ENCODE measurements at regions not wholly inside any gene's neighbourhood (a gene's known extent, or its start where the extent isn't known, plus 50 kb on each side); places are given as distances from the start of the nearest gene placed in this dataset.

DNA sequence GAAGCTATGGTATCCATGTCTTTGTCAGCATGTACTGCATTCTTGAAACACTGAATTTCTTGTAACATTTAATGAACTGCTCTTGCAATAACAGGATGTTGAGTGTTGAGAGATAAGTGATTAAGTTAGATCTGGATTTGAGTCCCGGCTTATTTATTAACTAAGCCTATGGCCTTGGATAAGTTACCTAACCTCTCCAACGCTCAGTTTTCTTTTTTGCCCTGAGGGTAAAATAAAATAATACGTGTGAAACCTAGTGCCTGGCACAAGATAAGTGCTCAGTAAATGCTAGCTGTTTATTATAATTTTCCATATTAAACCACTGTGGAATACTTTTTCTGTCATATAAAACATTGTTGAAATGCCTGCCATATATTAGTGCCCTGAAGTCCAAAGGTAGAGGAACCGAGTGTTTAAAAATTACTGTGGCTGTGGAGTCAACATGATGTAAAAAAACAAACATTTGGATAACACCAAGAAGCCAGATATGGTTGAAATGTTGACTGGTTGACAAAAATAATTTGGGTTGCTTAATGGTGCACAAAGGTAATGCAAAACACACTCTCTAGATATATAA lies 58.6 kb upstream of the ALB start:
- H3K36me3 ChIP-seq (ENCODE audit: control insufficient read depth, insufficient read depth, low read length): no peaks in the 10 kb centered on the region
- H3K9me3 ChIP-seq (ENCODE audit: control insufficient read depth, insufficient read depth, low read depth, low read length): no peaks in the 10 kb centered on the region
- CTCF ChIA-PET: no interaction called here
- no peaks in the 10 kb centered on the region for H3K27me3 ChIP-seq (ENCODE audit: control insufficient read depth, insufficient read depth, low read length)
- BruUV-seq (replicated peaks): no TSS peak
- POLR2A ChIA-PET: no interaction called here
- H3K4me1 ChIP-seq (ENCODE audit: control insufficient read depth, insufficient read depth, low read length): no peaks in the 10 kb centered on the region
- ATAC-seq (no peak), DNase-seq (ENCODE audit: low read depth, low spot score) (no peak)
- in situ Hi-C loops (cut with HindIII; ENCODE audit: low pct_unique_long_range_greater_than_20kb, low sequenced_read_pairs) (no loop called here), intact Hi-C loops (cut with micrococcal nuclease; ENCODE audit: unreplicated experiment) (loop anchor here (10.0 kb wide), 2 partner anchors 309 to 789 kb away; no protein-coding TSS in a partner anchor)
- no peak overlapping the region for H3K4me3 ChIP-seq (ENCODE audit: low read depth in 2 of 2, low read length in 2 of 2)
- H3K27ac ChIP-seq (ENCODE audit: low read length): no peak overlapping the region
- no peak for TF ChIP-seq SIN3A (IDR thresholded peaks at IDR 0.05; ENCODE audit: borderline replicate concordance, insufficient read depth, low read depth, low read length)
- no peak for TF ChIP-seq REST (IDR thresholded peaks at IDR 0.05; ENCODE audit: insufficient read depth in 1 of 2, low read depth in 2 of 2, low read length in 1 of 2)
- TF ChIP-seq POLR2AphosphoS5 (IDR thresholded peaks at IDR 0.05; ENCODE audit: low read depth, low read length): no peak
- TF ChIP-seq TCF7L2 (IDR thresholded peaks at IDR 0.05; ENCODE audit: low read depth, low read length): no peak

GRCh38 chr4:73344106-73344505 lies 60.0 kb upstream of the ALB start:
- Histone ChIP-seq H3K27ac (ENCODE audit: low read length) (no peak overlapping the region), H3K27me3 (ENCODE audit: control insufficient read depth, insufficient read depth, low read length) (no peaks in the 10 kb centered on the region), H3K4me1 (ENCODE audit: control insufficient read depth, insufficient read depth, low read length) (no peaks in the 10 kb centered on the region), H3K36me3 (ENCODE audit: control insufficient read depth, insufficient read depth, low read length) (no peaks in the 10 kb centered on the region), H3K4me3 (ENCODE audit: low read depth in 2 of 2, low read length in 2 of 2) (no peak overlapping the region), H3K9me3 (ENCODE audit: control insufficient read depth, insufficient read depth, low read depth, low read length) (no peaks in the 10 kb centered on the region)
- POLR2A ChIA-PET: no interaction called here
- no peak for TF ChIP-seq REST (IDR thresholded peaks at IDR 0.05; ENCODE audit: insufficient read depth in 1 of 2, low read depth in 2 of 2, low read length in 1 of 2)
- ATAC-seq: no peak
- DNase-seq (ENCODE audit: low read depth, low spot score): no peak
- CTCF ChIA-PET: no interaction called here
- no TSS peak for BruUV-seq (replicated peaks)
- in situ Hi-C loops (cut with HindIII; ENCODE audit: low pct_unique_long_range_greater_than_20kb, low sequenced_read_pairs) (no loop called here), intact Hi-C loops (cut with micrococcal nuclease; ENCODE audit: unreplicated experiment) (loop anchor here (10.0 kb wide), 2 partner anchors 311 to 791 kb away; no protein-coding TSS in a partner anchor)

DNA sequence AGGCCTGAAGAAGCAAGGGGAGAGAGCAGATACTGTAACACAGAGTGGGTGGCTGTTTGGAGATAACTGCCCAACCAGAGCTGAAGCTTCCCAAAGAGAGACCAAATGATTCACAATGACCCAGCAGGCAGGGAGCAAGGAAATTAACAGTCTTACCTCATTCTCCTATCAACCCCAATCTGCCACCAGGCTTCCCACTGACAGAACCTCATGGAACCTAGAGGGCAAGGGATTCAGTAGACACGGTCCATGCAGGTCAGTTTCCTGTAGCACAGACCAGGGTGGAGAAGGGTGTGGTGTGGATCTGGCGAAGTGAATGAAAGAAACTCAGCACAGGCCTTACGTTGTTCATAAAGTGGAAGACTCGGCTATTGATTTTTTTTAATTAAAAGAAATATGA lies 60.7 kb upstream of the ALB start:
- ChIA-PET POLR2A (no interaction called here), CTCF (no interaction called here)
- H3K36me3 ChIP-seq (ENCODE audit: control insufficient read depth, insufficient read depth, low read length): no peaks in the 10 kb centered on the region
- H3K9me3 ChIP-seq (ENCODE audit: control insufficient read depth, insufficient read depth, low read depth, low read length): no peaks in the 10 kb centered on the region
- H3K4me3 ChIP-seq (ENCODE audit: low read depth in 2 of 2, low read length in 2 of 2): no peak overlapping the region
- no peaks in the 10 kb centered on the region for H3K4me1 ChIP-seq (ENCODE audit: control insufficient read depth, insufficient read depth, low read length)
- intact Hi-C loops (cut with micrococcal nuclease; ENCODE audit: unreplicated experiment) (loop anchor here (10.0 kb wide), 2 partner anchors 311 to 791 kb away; no protein-coding TSS in a partner anchor), in situ Hi-C loops (cut with HindIII; ENCODE audit: low pct_unique_long_range_greater_than_20kb, low sequenced_read_pairs) (no loop called here)
- no peaks in the 10 kb centered on the region for H3K27me3 ChIP-seq (ENCODE audit: control insufficient read depth, insufficient read depth, low read length)
- no TSS peak for BruUV-seq (replicated peaks)
- no peak for TF ChIP-seq CTCF (IDR thresholded peaks at IDR 0.05)
- DNase-seq (ENCODE audit: low read depth, low spot score) (no peak), ATAC-seq (no peak)
- no peak overlapping the region for H3K27ac ChIP-seq (ENCODE audit: low read length)

All from Panc1 (cell line).